Smooth muscle cell (in vitro differentiated cells): ENCODE measurements at regions not wholly inside any gene's neighbourhood (a gene's known extent, or its start where the extent isn't known, plus 50 kb on each side); places are given as distances from the start of the nearest gene placed in this dataset.

Source experiments
- DNase-seq: peaks from one replicate; lab custom pipeline; 2025; ENCODE audit not compliant: unreplicated experiment; lab: John Stamatoyannopoulos, UW
- H2AFZ ChIP-seq: fragments of 200-600 bp; sonication (generic); 2 replicates; pipeline ENCODE4 v1.6.0; 2016; ENCODE audit warnings: antibody characterized with exemption, low read depth, mild to moderate bottlenecking
- H3F3A ChIP-seq: fragments of 200-600 bp; sonication (generic); 2 replicates; pipeline ENCODE4 v1.6.0; 2017; ENCODE audit warnings: antibody characterized with exemption, low read depth
- H3K27ac ChIP-seq: fragments of 200-600 bp; sonication (generic); 2 replicates; pipeline ENCODE4 v1.5.1; 2016; ENCODE audit warnings: low read depth, mild to moderate bottlenecking
- H3K27me3 ChIP-seq: fragments of 200-600 bp; sonication (generic); 2 replicates; pipeline ENCODE4 v1.6.1; 2016; ENCODE audit warnings: low read depth, mild to moderate bottlenecking
- H3K36me3 ChIP-seq: fragments of 200-600 bp; sonication (generic); 2 replicates; pipeline ENCODE4 v1.5.1; 2016; ENCODE audit warnings: low read depth
- H3K4me1 ChIP-seq: fragments of 200-600 bp; sonication (generic); 2 replicates; pipeline ENCODE4 v1.5.1; 2016; ENCODE audit warnings: low read depth
- H3K4me2 ChIP-seq: fragments of 200-600 bp; sonication (generic); 2 replicates; pipeline ENCODE4 v1.6.0; 2016; ENCODE audit warnings: mild to moderate bottlenecking
- H3K4me3 ChIP-seq: fragments of 200-600 bp; sonication (generic); 2 replicates; pipeline ENCODE4 v1.5.1; 2016; ENCODE audit warnings: mild to moderate bottlenecking
- H3K79me2 ChIP-seq: fragments of 200-600 bp; sonication (generic); 2 replicates; pipeline ENCODE4 v1.6.0; 2016; ENCODE audit warnings: low read depth, mild to moderate bottlenecking
- H3K9ac ChIP-seq: fragments of 200-600 bp; sonication (generic); 2 replicates; pipeline ENCODE4 v1.6.0; 2016; ENCODE audit warnings: low read depth
- H3K9me3 ChIP-seq: fragments of 200-600 bp; sonication (generic); replicated peaks from 2 replicates; pipeline ENCODE4 v1.5.1; 2016; ENCODE audit warnings: low read depth
- H4K20me1 ChIP-seq: fragments of 200-600 bp; sonication (generic); 2 replicates; pipeline ENCODE4 v1.6.0; 2016; ENCODE audit warnings: low read depth
- WGBS: methylation state at CpG from one replicate; pipeline ENCODE4 v1.1.7; 2016; ENCODE audit warnings: low lambda C conversion rate; 5-methylcytosine and 5-hydroxymethylcytosine counted together
- TF ChIP-seq, protein P1 (sequence below): fragments of 200-600 bp; sonication (generic); IDR thresholded peaks from 2 replicates; pipeline ENCODE4 v1.5.1; 2017; ENCODE audit warnings: borderline replicate concordance, mild to moderate bottlenecking, antibody characterized with exemption; ENCODE audit not compliant: insufficient read depth, poor library complexity, severe bottlenecking

DNA sequence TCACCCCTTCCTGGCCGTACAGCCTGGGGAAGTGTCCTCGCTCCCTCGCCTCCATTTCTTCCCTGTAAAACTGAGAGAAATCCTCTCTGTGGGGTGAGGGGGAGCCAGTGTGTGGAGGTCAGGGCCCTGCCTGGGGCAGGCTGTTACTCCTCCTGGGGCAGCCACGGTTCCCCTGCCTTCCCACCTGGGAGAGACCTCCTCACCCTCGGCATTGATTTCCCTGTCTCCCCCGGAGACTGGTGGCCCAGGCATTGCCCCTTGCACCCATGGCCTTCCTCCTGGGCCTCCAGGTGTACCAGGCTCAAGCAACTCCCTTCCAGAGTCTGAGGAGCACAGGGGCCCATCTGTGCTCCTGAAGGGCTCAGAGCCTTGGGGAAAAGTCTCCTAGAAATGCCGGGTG lies 75.6 kb upstream of the RNU6ATAC start:
- H3F3A ChIP-seq: no peaks in the 10 kb centered on the region
- H3K36me3 ChIP-seq: no peaks in the 10 kb centered on the region
- WGBS: 90% methylated on average over 7 of the region's 7 CpGs
- TF ChIP-seq, protein P1, sequence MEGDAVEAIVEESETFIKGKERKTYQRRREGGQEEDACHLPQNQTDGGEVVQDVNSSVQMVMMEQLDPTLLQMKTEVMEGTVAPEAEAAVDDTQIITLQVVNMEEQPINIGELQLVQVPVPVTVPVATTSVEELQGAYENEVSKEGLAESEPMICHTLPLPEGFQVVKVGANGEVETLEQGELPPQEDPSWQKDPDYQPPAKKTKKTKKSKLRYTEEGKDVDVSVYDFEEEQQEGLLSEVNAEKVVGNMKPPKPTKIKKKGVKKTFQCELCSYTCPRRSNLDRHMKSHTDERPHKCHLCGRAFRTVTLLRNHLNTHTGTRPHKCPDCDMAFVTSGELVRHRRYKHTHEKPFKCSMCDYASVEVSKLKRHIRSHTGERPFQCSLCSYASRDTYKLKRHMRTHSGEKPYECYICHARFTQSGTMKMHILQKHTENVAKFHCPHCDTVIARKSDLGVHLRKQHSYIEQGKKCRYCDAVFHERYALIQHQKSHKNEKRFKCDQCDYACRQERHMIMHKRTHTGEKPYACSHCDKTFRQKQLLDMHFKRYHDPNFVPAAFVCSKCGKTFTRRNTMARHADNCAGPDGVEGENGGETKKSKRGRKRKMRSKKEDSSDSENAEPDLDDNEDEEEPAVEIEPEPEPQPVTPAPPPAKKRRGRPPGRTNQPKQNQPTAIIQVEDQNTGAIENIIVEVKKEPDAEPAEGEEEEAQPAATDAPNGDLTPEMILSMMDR: no peak
- H3K9ac ChIP-seq: no peak overlapping the region
- H2AFZ ChIP-seq: no peak overlapping the region
- no peak overlapping the region for H3K4me3 ChIP-seq
- no peaks in the 10 kb centered on the region for H4K20me1 ChIP-seq
- no peaks in the 10 kb centered on the region for H3K4me1 ChIP-seq
- DNase-seq: no peak
- no peaks in the 10 kb centered on the region for H3K9me3 ChIP-seq
- H3K4me2 ChIP-seq: no peak overlapping the region
- H3K79me2 ChIP-seq: no peaks in the 10 kb centered on the region
- H3K27me3 ChIP-seq: no peaks in the 10 kb centered on the region
- no peak overlapping the region for H3K27ac ChIP-seq

DNA sequence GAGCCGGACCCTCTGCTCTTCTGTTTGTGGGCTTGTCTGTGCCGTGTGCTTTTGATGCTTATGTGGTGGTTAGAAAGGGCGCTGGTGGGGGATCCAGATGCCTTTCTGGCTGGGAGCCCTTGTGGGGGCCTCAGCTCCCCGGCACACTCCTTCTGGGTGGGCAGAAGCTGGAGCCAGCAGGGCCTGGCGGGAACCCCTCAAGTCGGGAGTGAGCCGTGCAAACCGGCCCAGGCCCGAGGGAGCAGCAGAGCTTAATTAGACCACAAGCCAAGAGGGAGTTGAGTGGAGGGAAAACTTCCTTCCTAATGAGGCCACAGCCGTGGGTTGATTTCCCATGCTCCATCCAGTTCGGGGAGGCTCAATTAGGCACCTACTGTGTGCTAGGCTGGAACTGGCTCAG lies 76.0 kb upstream of the RNU6ATAC start:
- Histone ChIP-seq H4K20me1 (no peaks in the 10 kb centered on the region), H3K27me3 (no peaks in the 10 kb centered on the region), H3K4me2 (no peak overlapping the region), H3K4me3 (no peak overlapping the region), H3K9ac (no peak overlapping the region), H3K27ac (no peak overlapping the region), H3K9me3 (no peaks in the 10 kb centered on the region), H3K36me3 (no peaks in the 10 kb centered on the region), H3F3A (no peaks in the 10 kb centered on the region), H3K4me1 (no peaks in the 10 kb centered on the region), H2AFZ (no peak overlapping the region), H3K79me2 (no peaks in the 10 kb centered on the region)
- TF ChIP-seq, protein P1: no peak
- no peak for DNase-seq
- WGBS: 71% methylated on average over 11 of the region's 11 CpGs

DNA sequence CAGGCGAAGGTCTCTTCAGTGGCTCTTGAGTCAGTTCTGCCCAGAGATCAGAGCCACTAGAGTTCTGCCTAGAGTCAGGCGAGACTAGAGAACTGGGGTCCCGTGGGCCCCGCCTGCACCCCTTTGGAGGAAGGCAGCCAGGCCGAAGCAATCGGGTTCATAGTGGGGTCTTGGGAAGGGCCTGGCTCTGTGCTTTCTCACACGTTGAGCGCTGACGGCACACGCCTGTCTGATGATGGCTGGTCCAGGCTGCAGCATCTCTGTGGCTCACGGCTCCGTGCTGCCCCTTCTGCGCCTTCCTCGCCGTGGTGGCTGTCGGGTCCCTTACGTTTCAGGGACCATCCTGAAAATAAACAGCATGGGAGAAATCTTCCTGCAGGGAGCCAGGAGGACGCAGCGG lies 78.3 kb upstream of the RNU6ATAC start:
- 92% methylated on average over 19 of the region's 19 CpGs for WGBS
- Histone ChIP-seq H3K36me3 (no peaks in the 10 kb centered on the region), H3K27me3 (no peaks in the 10 kb centered on the region), H3K27ac (no peak overlapping the region), H2AFZ (no peak overlapping the region), H4K20me1 (no peaks in the 10 kb centered on the region), H3K4me3 (no peak overlapping the region), H3F3A (no peaks in the 10 kb centered on the region), H3K4me2 (no peak overlapping the region), H3K79me2 (no peaks in the 10 kb centered on the region), H3K4me1 (no peaks in the 10 kb centered on the region), H3K9me3 (no peaks in the 10 kb centered on the region), H3K9ac (no peak overlapping the region)
- DNase-seq: no peak
- TF ChIP-seq, protein P1: no peak

DNA sequence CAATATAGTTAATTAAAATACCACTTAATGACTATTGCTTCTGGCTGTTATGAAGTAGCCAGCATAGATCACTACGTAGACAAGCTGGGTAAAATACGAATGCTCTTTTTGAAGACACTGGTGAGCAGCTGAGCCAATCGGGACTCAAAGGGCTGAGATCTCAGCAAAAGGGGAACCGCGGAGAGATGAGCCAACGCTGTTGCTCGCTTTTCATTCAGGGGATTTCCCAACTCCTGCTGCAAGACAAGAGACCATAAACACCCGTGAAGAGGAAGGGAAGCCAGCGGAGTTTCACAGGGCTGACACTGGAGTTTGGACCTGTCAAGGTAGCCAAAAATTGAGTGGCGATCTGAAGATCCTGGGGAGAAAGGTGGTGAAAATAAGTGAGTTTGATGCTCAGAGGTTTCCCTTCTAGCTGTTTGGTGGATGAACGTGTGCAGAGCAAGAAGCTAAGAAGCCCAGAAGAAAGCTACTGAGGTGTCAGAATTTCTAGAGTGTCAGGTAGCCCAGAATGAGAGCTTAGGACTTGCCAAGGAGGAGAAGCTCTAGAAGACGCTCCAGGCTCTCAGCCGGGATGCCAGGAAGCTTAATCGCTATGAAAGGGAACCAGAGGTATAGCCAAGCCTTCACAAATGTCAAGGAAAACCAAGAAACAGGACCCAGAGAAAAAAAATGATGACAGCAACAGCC lies 79.6 kb upstream of the RNU6ATAC start:
- DNase-seq: no peak
- Histone ChIP-seq H3K4me1 (no peaks in the 10 kb centered on the region), H3K79me2 (no peaks in the 10 kb centered on the region), H3K9me3 (peaks cover 4% of the 10 kb centered on the region), H3K4me2 (no peak overlapping the region), H3K9ac (no peak overlapping the region), H3K4me3 (no peak overlapping the region), H3F3A (no peaks in the 10 kb centered on the region), H3K36me3 (no peaks in the 10 kb centered on the region), H4K20me1 (no peaks in the 10 kb centered on the region), H3K27me3 (no peaks in the 10 kb centered on the region), H2AFZ (no peak overlapping the region), H3K27ac (no peak overlapping the region)
- 73% methylated on average over 14 of the region's 14 CpGs for WGBS
- TF ChIP-seq, protein P1: no peak
